ENCODE measurements at regions not wholly inside any gene's neighbourhood (a gene's known extent, or its start where the extent isn't known, plus 50 kb on each side); places are given as distances from the start of the nearest gene placed in this dataset.

DNA sequence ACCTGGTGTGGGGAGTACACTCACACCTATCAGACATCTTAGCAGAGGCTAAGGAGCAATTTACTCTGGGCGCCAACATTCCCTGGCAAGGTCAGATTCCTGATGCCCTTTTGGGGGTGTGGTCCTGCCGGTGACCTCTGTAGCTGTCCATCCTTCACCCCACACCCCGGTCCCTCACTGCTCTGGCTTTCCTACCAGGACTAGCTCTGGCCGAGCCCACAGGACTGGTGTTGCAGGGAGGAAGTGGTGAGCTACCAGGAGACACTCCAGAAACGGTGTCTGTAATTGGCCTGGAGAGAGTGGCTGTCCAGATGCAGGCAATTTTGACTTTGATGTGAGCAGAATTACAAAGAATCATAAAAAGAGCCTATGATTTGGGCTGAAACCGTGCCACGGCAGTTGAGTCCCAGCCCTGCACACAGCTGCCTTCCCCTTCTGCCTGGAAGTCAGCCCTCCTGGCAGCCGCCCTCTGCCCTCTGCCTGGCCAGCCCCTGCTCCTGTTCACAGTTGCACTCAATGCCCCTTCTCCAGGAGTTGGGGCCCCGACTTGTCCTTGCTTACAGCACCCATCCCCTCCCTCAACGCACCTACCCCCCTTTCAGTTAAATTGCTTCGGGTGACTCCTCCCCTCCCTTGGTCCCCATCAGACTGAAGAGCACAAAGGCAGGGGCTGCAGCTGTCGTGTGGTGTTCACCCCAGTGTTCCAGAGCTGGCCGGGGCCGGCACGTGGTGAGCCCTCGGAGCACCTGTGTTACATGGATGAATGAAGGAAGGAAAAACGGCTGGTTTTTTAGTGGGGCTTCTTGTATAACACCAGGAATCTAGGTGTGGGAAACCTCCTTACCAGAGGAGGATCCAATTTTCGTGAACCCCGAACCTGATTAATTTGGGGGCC lies 80.2 kb upstream of the TPM1 start:
- intact Hi-C loops (cut with micrococcal nuclease), result no loop called here
- no peak for TF ChIP-seq CTCF (IDR thresholded peaks at IDR 0.05)
- TF ChIP-seq EZH2 (IDR thresholded peaks at IDR 0.05; ENCODE audit: borderline replicate concordance, insufficient read depth, low read depth, low read length, poor library complexity, severe bottlenecking), result no peak
- no peak for DNase-seq
- Histone ChIP-seq H3K9ac (ENCODE audit: low read length) (no peak overlapping the region), H2AFZ (ENCODE audit: insufficient read depth, low read depth, low read length, poor library complexity, severe bottlenecking) (no peak overlapping the region), H3K4me3 (ENCODE audit: control extremely low read depth in 1 of 5, extremely low read depth in 1 of 5, insufficient read depth in 1 of 5, low read depth in 2 of 5, low read length in 4 of 5) (no peak overlapping the region), H3K27ac (ENCODE audit: low read length in 2 of 2) (no peak overlapping the region), H3K4me1 (ENCODE audit: control insufficient read depth in 2 of 2, insufficient read depth in 2 of 2, low read length in 2 of 2) (no peaks in the 10 kb centered on the region), H3K9me3 (ENCODE audit: control extremely low read depth in 1 of 3, control insufficient read depth in 2 of 3, insufficient read depth in 1 of 3, low read length in 2 of 3) (no peaks in the 10 kb centered on the region), H3K36me3 (replicated peaks in 1 of 2; ENCODE audit: control extremely low read depth in 1 of 2, control insufficient read depth in 1 of 2, extremely low read depth in 1 of 2, insufficient read depth in 2 of 2, low read length in 1 of 2) (no peaks in the 10 kb centered on the region), H4K20me1 (ENCODE audit: control insufficient read depth, insufficient read depth, low read length, poor library complexity, severe bottlenecking) (no peaks in the 10 kb centered on the region), H3K79me2 (ENCODE audit: control insufficient read depth, insufficient read depth, low read length) (no peaks in the 10 kb centered on the region), H3K27me3 (replicated peaks in 1 of 4; ENCODE audit: control extremely low read depth in 1 of 4, control insufficient read depth in 3 of 4, insufficient read depth in 4 of 4, low read length in 3 of 4) (no peaks in the 10 kb centered on the region), H3K4me2 (replicated peaks; ENCODE audit: low read depth, low read length, poor library complexity, severe bottlenecking) (no peak overlapping the region)
- 88% methylated on average over 12 of the region's 19 CpGs for WGBS (ENCODE audit: insufficient coverage)
- Mint-ChIP-seq H3K9me3 (ENCODE audit: insufficient read depth) (no peaks in the 10 kb centered on the region), H3K27me3 (peaks cover 2% of the 10 kb centered on the region), H3K4me3 (no peak overlapping the region), H3K4me1 (no peaks in the 10 kb centered on the region), H3K27ac (no peak overlapping the region)
- ATAC-seq (ENCODE audit: low read depth), result no peak
- CTCF ChIA-PET, result no interaction called here
- POLR2A ChIA-PET, result no interaction called here

- DNase-seq (no peak), ATAC-seq (ENCODE audit: low read depth) (no peak)
- ChIA-PET CTCF (no interaction called here), POLR2A (no interaction called here)
- TF ChIP-seq EZH2 (IDR thresholded peaks at IDR 0.05; ENCODE audit: borderline replicate concordance, insufficient read depth, low read depth, low read length, poor library complexity, severe bottlenecking), result no peak
- TF ChIP-seq CTCF (IDR thresholded peaks at IDR 0.05), result no peak
- Histone ChIP-seq H3K36me3 (replicated peaks in 1 of 2; ENCODE audit: control extremely low read depth in 1 of 2, control insufficient read depth in 1 of 2, extremely low read depth in 1 of 2, insufficient read depth in 2 of 2, low read length in 1 of 2) (no peaks in the 10 kb centered on the region), H2AFZ (ENCODE audit: insufficient read depth, low read depth, low read length, poor library complexity, severe bottlenecking) (no peak overlapping the region), H3K4me2 (replicated peaks; ENCODE audit: low read depth, low read length, poor library complexity, severe bottlenecking) (no peak overlapping the region), H3K27ac (ENCODE audit: low read length in 2 of 2) (no peak overlapping the region), H3K4me3 (ENCODE audit: control extremely low read depth in 1 of 5, extremely low read depth in 1 of 5, insufficient read depth in 1 of 5, low read depth in 2 of 5, low read length in 4 of 5) (no peak overlapping the region), H3K79me2 (ENCODE audit: control insufficient read depth, insufficient read depth, low read length) (no peaks in the 10 kb centered on the region), H3K27me3 (replicated peaks in 1 of 4; ENCODE audit: control extremely low read depth in 1 of 4, control insufficient read depth in 3 of 4, insufficient read depth in 4 of 4, low read length in 3 of 4) (no peaks in the 10 kb centered on the region), H4K20me1 (ENCODE audit: control insufficient read depth, insufficient read depth, low read length, poor library complexity, severe bottlenecking) (no peaks in the 10 kb centered on the region), H3K9me3 (ENCODE audit: control extremely low read depth in 1 of 3, control insufficient read depth in 2 of 3, insufficient read depth in 1 of 3, low read length in 2 of 3) (no peaks in the 10 kb centered on the region), H3K4me1 (ENCODE audit: control insufficient read depth in 2 of 2, insufficient read depth in 2 of 2, low read length in 2 of 2) (no peaks in the 10 kb centered on the region), H3K9ac (ENCODE audit: low read length) (no peak overlapping the region)
- Mint-ChIP-seq H3K27ac (no peak overlapping the region), H3K27me3 (peaks cover 6% of the 10 kb centered on the region), H3K9me3 (ENCODE audit: insufficient read depth) (no peaks in the 10 kb centered on the region), H3K4me3 (no peak overlapping the region), H3K4me1 (no peaks in the 10 kb centered on the region)
- intact Hi-C loops (cut with micrococcal nuclease), result no loop called here
- WGBS (ENCODE audit: insufficient coverage), result 90% methylated on average over 2 of the region's 5 CpGs
These were observed 78.3 kb upstream of the TPM1 start for GRCh38 chr15:62964251-62964650.

All from B cell (primary cell).